ENCODE measurements at regions not wholly inside any gene's neighbourhood (a gene's known extent, or its start where the extent isn't known, plus 50 kb on each side); places are given as distances from the start of the nearest gene placed in this dataset.
"Not testable (repeated sequence)": the region's sequence is repeated elsewhere in the genome, so short reads cannot be mapped to it uniquely, and the experiment has no call there.

GRCh38 chr14:87397499-87397898, 595.5 kb downstream of the GALC start:
- no peak for DNase-seq (ENCODE audit: low read depth)
- H3K4me3 ChIP-seq (ENCODE audit: low read depth, low read length): no peak overlapping the region
- no peak for TF ChIP-seq CTCF (IDR thresholded peaks at IDR 0.05; ENCODE audit: low read depth, low read length, missing control alignments)

GRCh38 chr14:87391066-87391465, 601.9 kb downstream of the GALC start:
- DNase-seq (ENCODE audit: low read depth): no peak
- no peak overlapping the region for H3K4me3 ChIP-seq (ENCODE audit: low read depth, low read length)
- TF ChIP-seq CTCF (IDR thresholded peaks at IDR 0.05; ENCODE audit: low read depth, low read length, missing control alignments): no peak

GRCh38 chr14:87388946-87389345, 604.0 kb downstream of the GALC start:
- DNase-seq (ENCODE audit: low read depth): no peak
- no peak for TF ChIP-seq CTCF (IDR thresholded peaks at IDR 0.05; ENCODE audit: low read depth, low read length, missing control alignments)

GRCh38 chr14:87387806-87388205, 605.2 kb downstream of the GALC start:
- DNase-seq (ENCODE audit: low read depth): no peak
- no peak overlapping the region for H3K4me3 ChIP-seq (ENCODE audit: low read depth, low read length)
- no peak for TF ChIP-seq CTCF (IDR thresholded peaks at IDR 0.05; ENCODE audit: low read depth, low read length, missing control alignments)

More at GRCh38 chr14:87388946-87389345, 604.0 kb downstream of the GALC start:
- H3K4me3 ChIP-seq (ENCODE audit: low read depth, low read length): no peak overlapping the region

- TF ChIP-seq CTCF (IDR thresholded peaks at IDR 0.05; ENCODE audit: low read depth, low read length, missing control alignments): no peak
- no peak overlapping the region for H3K4me3 ChIP-seq (ENCODE audit: low read depth, low read length)
- no peak for DNase-seq (ENCODE audit: low read depth)
Measured at GRCh38 chr14:87386524-87386923, 606.5 kb downstream of the GALC start.

- no peak for DNase-seq (ENCODE audit: low read depth)
- no peak for TF ChIP-seq CTCF (IDR thresholded peaks at IDR 0.05; ENCODE audit: low read depth, low read length, missing control alignments)
- no peak overlapping the region for H3K4me3 ChIP-seq (ENCODE audit: low read depth, low read length)
Measured at GRCh38 chr14:87380054-87380453, 612.9 kb downstream of the GALC start.

GRCh38 chr14:87368751-87369150, 624.2 kb downstream of the GALC start:
- no peak for DNase-seq (ENCODE audit: low read depth)
- TF ChIP-seq CTCF (IDR thresholded peaks at IDR 0.05; ENCODE audit: low read depth, low read length, missing control alignments): no peak
- no peak overlapping the region for H3K4me3 ChIP-seq (ENCODE audit: low read depth, low read length)

GRCh38 chr14:87360246-87360645, 632.7 kb downstream of the GALC start:
- DNase-seq (ENCODE audit: low read depth); H3K4me3 ChIP-seq (ENCODE audit: low read depth, low read length): not testable (repeated sequence)
